ENCODE measurements at regions not wholly inside any gene's neighbourhood (a gene's known extent, or its start where the extent isn't known, plus 50 kb on each side); places are given as distances from the start of the nearest gene placed in this dataset.
A peak's percentile ranks its signal among the peaks of the same experiment; 100 is the strongest.

GRCh38 chr6:1515280-1515679 lies 94.4 kb upstream of the FOXC1 start:
- DNase-seq (ENCODE audit: low read depth): no peak

DNA sequence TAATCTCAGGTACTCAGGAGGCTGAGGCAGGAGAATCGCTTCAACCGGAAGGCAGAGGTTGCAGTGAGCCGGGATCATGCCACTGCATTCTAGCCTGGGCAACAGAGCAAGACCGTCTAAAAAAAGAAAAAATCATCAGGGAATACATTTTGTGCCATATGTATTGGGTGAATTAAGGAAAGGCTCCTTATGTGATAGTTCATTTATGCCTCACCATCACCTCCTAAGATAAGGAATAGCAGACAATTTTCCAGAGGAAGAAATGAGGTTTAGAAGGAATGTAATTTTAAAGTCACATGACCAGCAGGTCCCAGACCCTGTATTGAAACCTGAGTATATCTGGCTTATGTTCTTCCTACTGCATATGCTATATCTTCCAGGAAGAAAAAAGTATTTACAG lies 93.9 kb upstream of the FOXC1 start:
- DNase-seq (ENCODE audit: low read depth): no peak

- DNase-seq (ENCODE audit: low read depth): no peak
Observed at GRCh38 chr6:1516742-1517520, 92.8 kb upstream of the FOXC1 start.

DNA sequence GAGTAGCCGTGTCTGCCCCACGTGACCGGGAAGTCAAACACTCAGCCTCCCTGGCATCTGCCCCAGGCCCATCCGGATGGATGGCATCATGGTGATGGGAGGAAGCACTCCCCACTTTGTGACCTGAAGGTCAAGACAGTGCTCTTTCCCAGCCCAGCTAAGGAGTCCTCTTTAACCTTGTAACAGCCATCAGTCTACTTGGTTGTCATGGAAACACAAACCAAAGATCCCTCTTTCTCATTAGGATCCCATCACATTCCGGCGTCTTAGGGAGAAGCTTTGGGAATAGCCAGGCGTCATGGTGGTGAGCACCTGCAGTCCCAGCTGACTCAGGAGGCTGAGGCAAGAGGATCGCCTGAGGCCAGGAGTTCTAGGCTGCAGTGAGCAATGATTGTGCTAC lies 90.9 kb upstream of the FOXC1 start:
- DNase-seq (ENCODE audit: low read depth): no peak

DNA sequence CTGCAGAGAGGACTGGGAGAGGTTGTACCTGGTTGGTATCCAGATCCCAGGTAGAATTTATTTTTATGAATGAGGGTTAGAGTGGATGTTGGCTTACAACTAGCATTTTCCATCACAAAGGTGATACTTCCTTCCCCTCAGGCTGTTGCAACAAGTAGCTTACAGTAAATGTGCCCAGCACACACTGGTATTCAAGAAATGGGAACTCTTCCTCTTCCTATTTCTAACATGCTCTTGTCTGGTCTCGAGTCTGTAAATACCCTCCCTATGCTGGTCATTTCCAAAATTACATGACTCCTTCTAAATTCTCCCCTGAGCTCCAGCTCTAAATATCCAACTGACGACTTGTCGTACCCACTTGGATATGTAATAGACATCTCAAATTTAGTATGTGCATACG lies 90.1 kb upstream of the FOXC1 start:
- DNase-seq (ENCODE audit: low read depth): no peak

GRCh38 chr6:1522779-1523178 lies 86.9 kb upstream of the FOXC1 start:
- DNase-seq (ENCODE audit: low read depth): no peak

GRCh38 chr6:1524040-1524480 lies 85.7 kb upstream of the FOXC1 start:
- DNase-seq (ENCODE audit: low read depth): peak; percentile 78

DNA sequence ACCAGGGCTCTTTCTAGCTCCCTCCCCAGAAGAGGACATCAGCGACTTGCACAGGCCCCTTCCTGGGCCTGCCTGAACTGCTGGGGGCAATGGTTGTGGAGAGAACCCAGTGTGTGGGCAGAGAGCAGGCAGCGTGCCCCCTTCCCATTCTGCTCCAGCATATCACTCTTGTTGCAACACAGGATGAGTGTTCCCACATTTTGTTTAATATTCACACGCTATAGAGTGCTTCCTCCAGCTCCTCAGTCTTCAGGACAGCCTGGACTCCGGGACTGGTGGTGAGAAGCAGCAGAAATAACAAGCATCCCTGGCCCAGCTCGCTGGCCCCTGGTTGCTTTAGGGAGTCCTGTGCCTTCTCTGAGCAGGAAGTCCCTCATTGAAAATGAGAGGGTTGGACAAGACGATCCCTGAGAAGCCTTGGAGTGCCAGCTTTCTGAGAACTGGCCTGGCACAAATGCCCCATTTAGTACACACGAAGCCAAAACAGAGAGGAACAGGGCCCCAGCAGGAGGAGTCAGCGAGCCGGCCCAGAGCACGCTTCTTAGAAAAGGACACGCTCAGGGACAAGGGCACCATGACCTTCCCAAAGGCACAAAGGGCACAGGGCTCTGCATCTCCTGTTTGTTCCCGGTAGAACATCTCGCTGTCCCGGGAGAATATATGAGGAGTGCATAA lies 84.2 kb upstream of the FOXC1 start:
- no peak for DNase-seq (ENCODE audit: low read depth)

- DNase-seq (ENCODE audit: low read depth): no peak
Observed at GRCh38 chr6:1526398-1527072, 83.2 kb upstream of the FOXC1 start.

- no peak for DNase-seq (ENCODE audit: low read depth)
Observed at GRCh38 chr6:1527073-1527457, 82.7 kb upstream of the FOXC1 start.

- DNase-seq (ENCODE audit: low read depth): no peak
Observed at GRCh38 chr6:1535295-1535694, 74.4 kb upstream of the FOXC1 start.

GRCh38 chr6:1536526-1537429 lies 72.9 kb upstream of the FOXC1 start:
- no peak for DNase-seq (ENCODE audit: low read depth)

GRCh38 chr6:1538369-1538768 lies 71.3 kb upstream of the FOXC1 start:
- no peak for DNase-seq (ENCODE audit: low read depth)

GRCh38 chr6:1538810-1539478 lies 70.8 kb upstream of the FOXC1 start:
- no peak for DNase-seq (ENCODE audit: low read depth)

- no peak for DNase-seq (ENCODE audit: low read depth)
Observed at GRCh38 chr6:1540864-1541521, 68.7 kb upstream of the FOXC1 start.

DNA sequence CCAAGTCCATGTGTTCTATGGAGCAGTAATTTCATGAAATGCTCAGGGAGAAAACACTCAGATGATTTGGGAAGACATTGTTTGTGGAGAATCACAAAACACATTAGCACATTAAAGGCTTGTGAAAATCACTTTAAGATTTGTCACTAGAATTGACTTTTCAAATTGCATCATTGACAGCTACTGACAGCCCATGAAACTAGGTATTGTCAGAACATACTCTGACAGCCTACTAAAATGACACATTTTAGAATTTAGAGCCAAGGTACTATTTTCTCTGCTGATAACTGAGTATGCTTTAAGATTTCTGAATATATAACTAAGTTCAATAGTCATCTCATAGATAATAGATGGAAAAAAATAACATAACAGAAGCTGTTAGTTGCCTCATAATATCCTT lies 67.4 kb upstream of the FOXC1 start:
- DNase-seq (ENCODE audit: low read depth): no peak

DNA sequence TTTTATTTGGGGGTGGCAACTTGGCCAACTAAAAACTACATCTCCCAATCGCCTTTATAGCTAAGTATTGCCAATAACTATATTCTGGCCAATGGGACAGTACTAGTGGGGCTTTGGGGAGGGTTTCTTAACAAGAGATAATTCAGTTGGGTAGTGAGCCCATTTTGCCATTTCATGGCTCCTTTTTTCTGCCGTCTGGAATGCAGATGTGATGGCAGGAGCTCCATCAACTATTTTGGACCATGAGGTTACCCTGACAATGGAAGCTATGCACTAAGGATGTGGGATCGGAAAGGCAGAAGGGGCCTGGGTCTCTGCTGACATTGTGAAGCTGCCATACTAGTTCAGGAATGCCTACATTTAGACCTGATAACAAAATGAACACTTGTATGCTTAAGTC lies 67.0 kb upstream of the FOXC1 start:
- no peak for DNase-seq (ENCODE audit: low read depth)

GRCh38 chr6:1544000-1544399 lies 65.7 kb upstream of the FOXC1 start:
- no peak for DNase-seq (ENCODE audit: low read depth)

- no peak for DNase-seq (ENCODE audit: low read depth)
Observed at GRCh38 chr6:1544603-1545002, 65.1 kb upstream of the FOXC1 start.

DNA sequence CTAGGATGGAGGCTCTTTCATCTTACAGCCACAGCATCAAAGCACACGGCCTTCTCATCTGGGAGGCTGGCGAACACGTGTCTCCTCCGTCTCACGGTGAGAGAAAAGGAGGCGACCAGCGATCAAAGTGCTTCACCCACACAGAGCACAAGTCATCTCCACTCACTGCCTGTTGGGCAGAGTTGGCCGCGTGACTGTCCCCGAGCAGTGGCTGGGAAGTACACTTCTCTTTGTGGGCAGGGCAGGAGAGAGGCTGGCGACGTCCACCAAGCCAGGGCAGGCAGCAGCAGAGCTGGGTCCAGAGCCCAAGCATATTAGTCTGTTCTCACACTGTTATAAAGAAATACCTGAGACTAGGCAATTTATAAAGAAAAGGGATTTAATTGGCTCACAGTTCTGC lies 64.1 kb upstream of the FOXC1 start:
- no peak for DNase-seq (ENCODE audit: low read depth)

- no peak for DNase-seq (ENCODE audit: low read depth)
Observed at GRCh38 chr6:1547785-1548184, 61.9 kb upstream of the FOXC1 start.
